ENCODE measurements at regions not wholly inside any gene's neighbourhood (a gene's known extent, or its start where the extent isn't known, plus 50 kb on each side); places are given as distances from the start of the nearest gene placed in this dataset.

DNA sequence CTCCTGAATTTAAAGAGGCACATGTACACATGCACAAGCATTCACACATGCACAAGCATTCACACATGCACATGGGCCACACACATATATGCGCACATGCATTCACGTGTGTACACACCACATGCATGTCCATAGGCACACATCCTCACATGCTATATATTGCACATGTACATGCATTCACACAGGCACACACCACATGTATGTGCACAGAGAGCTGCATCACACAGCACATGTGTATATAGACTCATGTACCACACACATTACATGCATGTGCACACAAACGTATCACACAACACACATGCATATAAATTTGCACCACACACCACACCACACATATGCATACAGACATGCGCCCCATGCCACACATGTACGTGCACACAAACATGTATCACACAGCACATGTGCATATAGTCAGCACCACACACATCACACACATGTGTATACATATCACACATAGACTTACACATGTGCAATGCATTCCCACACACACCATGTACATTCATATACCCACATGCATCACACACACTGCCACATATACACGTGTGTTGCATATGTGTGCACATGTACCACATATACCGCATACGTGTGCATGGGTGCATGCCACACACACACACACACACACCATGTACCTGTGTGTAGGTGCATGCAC, 54.6 kb upstream of the COL18A1 start:
- WGBS, 2 donors, result 88 to 94% methylated on average over 8 of the region's 8 CpGs
- TF ChIP-seq, protein P1, sequence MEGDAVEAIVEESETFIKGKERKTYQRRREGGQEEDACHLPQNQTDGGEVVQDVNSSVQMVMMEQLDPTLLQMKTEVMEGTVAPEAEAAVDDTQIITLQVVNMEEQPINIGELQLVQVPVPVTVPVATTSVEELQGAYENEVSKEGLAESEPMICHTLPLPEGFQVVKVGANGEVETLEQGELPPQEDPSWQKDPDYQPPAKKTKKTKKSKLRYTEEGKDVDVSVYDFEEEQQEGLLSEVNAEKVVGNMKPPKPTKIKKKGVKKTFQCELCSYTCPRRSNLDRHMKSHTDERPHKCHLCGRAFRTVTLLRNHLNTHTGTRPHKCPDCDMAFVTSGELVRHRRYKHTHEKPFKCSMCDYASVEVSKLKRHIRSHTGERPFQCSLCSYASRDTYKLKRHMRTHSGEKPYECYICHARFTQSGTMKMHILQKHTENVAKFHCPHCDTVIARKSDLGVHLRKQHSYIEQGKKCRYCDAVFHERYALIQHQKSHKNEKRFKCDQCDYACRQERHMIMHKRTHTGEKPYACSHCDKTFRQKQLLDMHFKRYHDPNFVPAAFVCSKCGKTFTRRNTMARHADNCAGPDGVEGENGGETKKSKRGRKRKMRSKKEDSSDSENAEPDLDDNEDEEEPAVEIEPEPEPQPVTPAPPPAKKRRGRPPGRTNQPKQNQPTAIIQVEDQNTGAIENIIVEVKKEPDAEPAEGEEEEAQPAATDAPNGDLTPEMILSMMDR (IDR thresholded peaks at IDR 0.05), result no peak
- TF ChIP-seq POLR2AphosphoS5 (IDR thresholded peaks at IDR 0.05) (no peak), EP300 (IDR thresholded peaks at IDR 0.05) (no peak), POLR2A (IDR thresholded peaks at IDR 0.05) (no peak)
- H3K9me3 ChIP-seq, result no peaks in the 10 kb centered on the region
- H3K36me3 ChIP-seq, result no peaks in the 10 kb centered on the region
- H3K27ac ChIP-seq, result no peak overlapping the region
- ATAC-seq (ENCODE audit: low FRiP score in 2 of 2) (no peak), DNase-seq (no peak)
- H3K27me3 ChIP-seq, result no peaks in the 10 kb centered on the region
- peaks cover 0 to 8% (median 5%) of the 10 kb centered on the region in 4 donors for H3K4me1 ChIP-seq
- no peak overlapping the region for H3K4me3 ChIP-seq

DNA sequence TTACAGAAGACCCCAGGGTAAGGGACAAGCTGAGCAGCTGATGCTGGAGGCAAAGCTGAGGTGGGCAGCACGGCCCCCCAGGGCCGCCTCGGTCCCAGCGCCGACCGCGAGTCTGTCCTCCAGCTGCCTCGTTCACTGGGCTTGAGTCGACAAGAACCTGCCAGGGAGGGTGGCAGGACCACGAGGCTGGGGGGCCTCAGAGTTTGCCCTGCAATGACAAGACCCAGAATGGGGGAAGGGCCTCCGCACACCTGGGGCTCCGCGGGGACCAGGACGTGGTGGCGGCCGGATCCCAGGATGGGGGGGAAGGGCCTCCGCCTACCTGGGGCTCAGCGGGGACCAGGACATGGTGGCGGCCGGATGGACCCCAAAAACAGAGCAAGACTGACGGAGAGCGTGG, 53.9 kb upstream of the COL18A1 start:
- no peaks in the 10 kb centered on the region for H3K36me3 ChIP-seq
- TF ChIP-seq, protein P1 (IDR thresholded peaks at IDR 0.05), result no peak
- TF ChIP-seq POLR2A (IDR thresholded peaks at IDR 0.05), result no peak
- TF ChIP-seq POLR2AphosphoS5 (IDR thresholded peaks at IDR 0.05), result no peak
- no peak for TF ChIP-seq EP300 (IDR thresholded peaks at IDR 0.05)
- WGBS, 2 donors, result 91 to 95% methylated on average over 21 to 22 of the region's 22 CpGs
- ATAC-seq (ENCODE audit: low FRiP score in 2 of 2), result no peak
- H3K27ac ChIP-seq, result no peak overlapping the region
- DNase-seq, result peak in 1 of 2 donors; percentile 61
- peaks cover 0 to 8% (median 5%) of the 10 kb centered on the region in 4 donors for H3K4me1 ChIP-seq
- H3K4me3 ChIP-seq, result no peak overlapping the region
- no peaks in the 10 kb centered on the region for H3K9me3 ChIP-seq
- H3K27me3 ChIP-seq, result no peaks in the 10 kb centered on the region

DNA sequence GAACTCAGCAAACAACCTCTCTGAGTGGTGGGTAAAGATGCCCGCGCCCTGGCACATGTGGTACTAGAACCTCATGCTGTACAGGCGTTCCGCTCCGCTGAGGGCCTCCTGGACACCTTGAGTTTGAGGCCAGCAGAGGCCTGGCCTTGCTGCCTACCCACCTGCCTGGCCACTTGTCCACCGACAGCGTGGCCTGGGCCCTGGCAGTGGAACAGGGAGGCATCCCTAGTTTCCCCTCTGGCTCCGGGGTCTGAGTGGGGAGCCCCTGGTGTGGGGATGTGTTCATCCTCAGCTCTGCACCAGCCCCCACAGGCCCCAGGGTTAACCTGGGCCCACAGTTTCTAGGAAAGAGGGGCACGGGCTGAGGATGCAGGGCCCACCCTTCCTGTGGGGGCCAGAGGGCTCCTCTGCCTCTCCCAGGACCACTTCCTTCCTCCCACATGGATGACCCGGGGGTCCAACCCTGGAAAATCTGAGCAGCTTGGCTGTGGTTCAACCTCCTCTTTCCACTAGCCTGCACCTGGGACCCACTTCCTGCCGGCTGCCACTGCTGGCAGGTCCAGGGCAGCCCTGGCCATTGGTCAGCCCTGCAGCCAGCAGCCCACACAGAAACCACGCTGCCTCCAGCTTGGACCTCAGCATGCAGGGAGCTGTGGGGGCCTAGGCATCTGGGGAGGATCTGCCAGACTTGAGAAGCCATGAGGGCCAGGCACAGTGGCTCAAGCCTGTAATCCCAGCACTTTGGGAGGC, 53.3 kb upstream of the COL18A1 start:
- peaks cover under 1 to 8% (median 5%) of the 10 kb centered on the region in 4 donors for H3K4me1 ChIP-seq
- H3K27me3 ChIP-seq, result no peaks in the 10 kb centered on the region
- no peaks in the 10 kb centered on the region for H3K9me3 ChIP-seq
- H3K4me3 ChIP-seq, result no peak overlapping the region
- TF ChIP-seq, protein P1 (IDR thresholded peaks at IDR 0.05), result no peak
- 84% methylated on average over 8 to 11 of the region's 12 CpGs for WGBS, 2 donors
- no peak overlapping the region for H3K27ac ChIP-seq
- H3K36me3 ChIP-seq, result no peaks in the 10 kb centered on the region
- DNase-seq (peak in 1 of 2 donors; percentile 49), ATAC-seq (ENCODE audit: low FRiP score in 2 of 2) (no peak)

DNA sequence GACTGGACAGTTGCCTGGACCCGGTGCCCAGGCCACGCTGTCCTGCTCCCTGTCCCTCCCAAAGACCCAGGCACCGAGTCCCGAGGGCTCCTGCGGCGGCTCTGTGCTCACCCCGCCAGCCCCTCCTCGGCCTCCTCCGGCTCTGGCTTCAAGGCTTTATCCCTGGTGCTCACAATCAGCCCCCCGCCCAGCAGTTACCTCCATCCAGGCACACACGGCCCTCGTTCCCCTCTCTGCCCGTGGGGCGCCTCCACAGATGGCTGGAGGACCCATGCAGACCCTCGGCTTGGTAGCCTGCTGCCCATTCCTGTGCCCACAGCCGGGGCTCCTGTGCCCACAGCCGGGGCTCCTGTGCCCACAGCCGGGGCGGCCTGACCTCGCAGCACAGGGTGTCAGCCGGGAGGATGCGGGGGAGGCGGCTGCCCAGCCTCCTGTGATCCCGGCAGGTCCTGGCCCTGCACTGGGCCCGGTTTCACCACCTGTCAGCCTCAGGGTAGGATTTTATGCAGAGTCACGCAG, 52.3 kb upstream of the COL18A1 start:
- no peak for ATAC-seq (ENCODE audit: low FRiP score in 2 of 2)
- H3K36me3 ChIP-seq, result no peaks in the 10 kb centered on the region
- peak in 1 of 2 donors; percentile 74 for DNase-seq
- H3K27ac ChIP-seq, result no peak overlapping the region
- 93% methylated on average over 14 to 25 of the region's 26 CpGs for WGBS, 2 donors
- no peak for TF ChIP-seq EP300 (IDR thresholded peaks at IDR 0.05)
- TF ChIP-seq POLR2AphosphoS5 (IDR thresholded peaks at IDR 0.05), result no peak
- TF ChIP-seq, protein P1 (IDR thresholded peaks at IDR 0.05), result no peak
- TF ChIP-seq POLR2A (IDR thresholded peaks at IDR 0.05), result no peak
- no peaks in the 10 kb centered on the region for H3K9me3 ChIP-seq
- H3K4me3 ChIP-seq, result no peak overlapping the region
- H3K27me3 ChIP-seq, result no peaks in the 10 kb centered on the region
- peaks cover 4 to 9% (median 7%) of the 10 kb centered on the region in 4 donors for H3K4me1 ChIP-seq

Measured in upper lobe of left lung (tissue), 6 donors.